ENCODE measurements at regions not wholly inside any gene's neighbourhood (a gene's known extent, or its start where the extent isn't known, plus 50 kb on each side); places are given as distances from the start of the nearest gene placed in this dataset.

- no peak for DNase-seq
Observed at GRCh38 chr2:15049096-15049993, 416.8 kb downstream of the LRATD1 start.

GRCh38 chr2:15050483-15050882 is 418.0 kb downstream of the LRATD1 start:
- peak; percentile 99 for DNase-seq

- DNase-seq = no peak
Observed at GRCh38 chr2:15053542-15053941, 421.0 kb downstream of the LRATD1 start.

- no peak for DNase-seq
Observed at GRCh38 chr2:15058015-15058720, 425.7 kb downstream of the LRATD1 start.

- DNase-seq = no peak
Observed at GRCh38 chr2:15058721-15059157, 426.2 kb downstream of the LRATD1 start.

- peak; percentile 83 for DNase-seq
Observed at GRCh38 chr2:15059870-15060512, 427.5 kb downstream of the LRATD1 start.

GRCh38 chr2:15061268-15061667 is 428.8 kb downstream of the LRATD1 start:
- DNase-seq = no peak

- DNase-seq = no peak
Observed at GRCh38 chr2:15066138-15066537, 433.6 kb downstream of the LRATD1 start.

GRCh38 chr2:15069149-15069548 is 436.6 kb downstream of the LRATD1 start:
- DNase-seq = no peak

GRCh38 chr2:15072836-15073235 is 440.3 kb downstream of the LRATD1 start:
- DNase-seq = no peak

GRCh38 chr2:15073664-15074063 is 441.1 kb downstream of the LRATD1 start:
- DNase-seq = no peak

- DNase-seq = no peak
Observed at GRCh38 chr2:15074319-15074718, 441.8 kb downstream of the LRATD1 start.

- DNase-seq = no peak
Observed at GRCh38 chr2:15074751-15075700, 442.5 kb downstream of the LRATD1 start.

- no peak for DNase-seq
Observed at GRCh38 chr2:15076668-15077067, 444.2 kb downstream of the LRATD1 start.

- no peak for DNase-seq
Observed at GRCh38 chr2:15081356-15081755, 448.8 kb downstream of the LRATD1 start.

GRCh38 chr2:15082105-15083058 is 449.9 kb downstream of the LRATD1 start:
- no peak for DNase-seq

- DNase-seq = no peak
Observed at GRCh38 chr2:15084826-15085489, 452.4 kb downstream of the LRATD1 start.

GRCh38 chr2:15092181-15092580 is 459.7 kb downstream of the LRATD1 start:
- no peak for DNase-seq

GRCh38 chr2:15092691-15093090 is 460.2 kb downstream of the LRATD1 start:
- no peak for DNase-seq

- DNase-seq = no peak
Observed at GRCh38 chr2:15094161-15094560, 461.6 kb downstream of the LRATD1 start.

GRCh38 chr2:15096873-15097272 is 464.3 kb downstream of the NBAS start:
- DNase-seq = no peak

All from NCI-H2171 (cell line).